HCT116 (cell line): ENCODE measurements at regions not wholly inside any gene's neighbourhood (a gene's known extent, or its start where the extent isn't known, plus 50 kb on each side); places are given as distances from the start of the nearest gene placed in this dataset.

Source experiments
- ELF1 ChIP-seq: IDR thresholded peaks from 2 replicates; pipeline ENCODE4 v1.6.1; 2012; ENCODE audit warnings: low read depth, borderline replicate concordance
- EZH2phosphoT487 ChIP-seq: fragments of 200-600 bp; IDR thresholded peaks from 2 replicates; pipeline ENCODE4 v1.6.1; 2018; ENCODE audit warnings: antibody characterized with exemption, borderline replicate concordance
- JUND ChIP-seq: IDR thresholded peaks from 2 replicates; pipeline ENCODE4 v1.6.1; 2012
- POLR2A ChIP-seq: IDR thresholded peaks from 2 replicates; pipeline ENCODE4 v1.7.0; 2011; ENCODE audit warnings: borderline replicate concordance; ENCODE audit not compliant: insufficient read depth, insufficient read length; ENCODE audit errors: extremely low read depth
- POLR2AphosphoS5 ChIP-seq: IDR thresholded peaks from 2 replicates; pipeline ENCODE4 v1.6.1; 2011; ENCODE audit warnings: mild to moderate bottlenecking, low read depth, low read length, moderate library complexity
- RAD21 ChIP-seq: IDR thresholded peaks from 2 replicates; pipeline ENCODE4 v1.6.1; 2012; ENCODE audit warnings: low read depth, mild to moderate bottlenecking
- SIN3A ChIP-seq: IDR thresholded peaks from 2 replicates; pipeline ENCODE4 v1.6.1; 2012; ENCODE audit warnings: low read depth
- SP1 ChIP-seq: IDR thresholded peaks from 2 replicates; pipeline ENCODE4 v1.6.1; 2012; ENCODE audit warnings: low read depth
- SRF ChIP-seq: IDR thresholded peaks from 2 replicates; pipeline ENCODE4 v1.6.1; 2012; ENCODE audit warnings: low read depth
- TF ChIP-seq, protein P1 (sequence below), 3 experiments: fragments of 200-600 bp in 1 of 3; sonication (generic) in 1 of 3; IDR thresholded peaks in 2 of 3; conservative IDR thresholded peaks in 1 of 3; 2 replicates each; pipeline ENCODE4 v1.5.1; 2012 to 2017; ENCODE audit warnings: low read depth in 2 of 3, low read length in 2 of 3, antibody characterized with exemption in 1 of 3, borderline replicate concordance in 1 of 3, control low read depth in 1 of 3, mild to moderate bottlenecking in 1 of 3, mixed read lengths in 1 of 3, mixed run types in 1 of 3, moderate library complexity in 1 of 3; ENCODE audit not compliant: insufficient read depth in 1 of 3
- TF ChIP-seq, protein P2 (sequence below): IDR thresholded peaks from 2 replicates; pipeline ENCODE4 v1.6.1; 2012
- TF ChIP-seq, protein P3 (sequence below): IDR thresholded peaks from 2 replicates; pipeline ENCODE4 v1.6.1; 2012; ENCODE audit warnings: low read depth
- TF ChIP-seq, protein P4 (sequence below): IDR thresholded peaks from 2 replicates; pipeline ENCODE4 v1.6.1; 2011; ENCODE audit warnings: mild to moderate bottlenecking, low read length, moderate library complexity; ENCODE audit not compliant: insufficient replicate concordance; ENCODE audit errors: extremely low read depth

DNA sequence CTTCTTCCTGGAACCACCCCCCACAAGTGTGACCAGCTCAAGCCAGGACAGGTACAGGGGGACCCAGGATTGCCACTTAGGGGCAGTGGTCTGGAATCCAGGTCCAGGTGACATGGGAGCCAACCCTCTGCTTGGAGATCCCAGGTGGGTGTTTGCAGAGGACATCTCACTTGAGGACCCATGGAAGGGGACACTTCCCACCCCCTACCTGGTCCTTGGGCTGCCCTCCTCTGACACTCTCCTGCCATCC is 145.5 kb downstream of the SEC14L1 start:
- TF ChIP-seq POLR2AphosphoS5 (no peak), EZH2phosphoT487 (no peak), ELF1 (no peak), JUND (no peak), POLR2A (no peak), RAD21 (no peak), SP1 (no peak), SRF (no peak), SIN3A (no peak)
- TF ChIP-seq, protein P1, sequence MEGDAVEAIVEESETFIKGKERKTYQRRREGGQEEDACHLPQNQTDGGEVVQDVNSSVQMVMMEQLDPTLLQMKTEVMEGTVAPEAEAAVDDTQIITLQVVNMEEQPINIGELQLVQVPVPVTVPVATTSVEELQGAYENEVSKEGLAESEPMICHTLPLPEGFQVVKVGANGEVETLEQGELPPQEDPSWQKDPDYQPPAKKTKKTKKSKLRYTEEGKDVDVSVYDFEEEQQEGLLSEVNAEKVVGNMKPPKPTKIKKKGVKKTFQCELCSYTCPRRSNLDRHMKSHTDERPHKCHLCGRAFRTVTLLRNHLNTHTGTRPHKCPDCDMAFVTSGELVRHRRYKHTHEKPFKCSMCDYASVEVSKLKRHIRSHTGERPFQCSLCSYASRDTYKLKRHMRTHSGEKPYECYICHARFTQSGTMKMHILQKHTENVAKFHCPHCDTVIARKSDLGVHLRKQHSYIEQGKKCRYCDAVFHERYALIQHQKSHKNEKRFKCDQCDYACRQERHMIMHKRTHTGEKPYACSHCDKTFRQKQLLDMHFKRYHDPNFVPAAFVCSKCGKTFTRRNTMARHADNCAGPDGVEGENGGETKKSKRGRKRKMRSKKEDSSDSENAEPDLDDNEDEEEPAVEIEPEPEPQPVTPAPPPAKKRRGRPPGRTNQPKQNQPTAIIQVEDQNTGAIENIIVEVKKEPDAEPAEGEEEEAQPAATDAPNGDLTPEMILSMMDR (IDR thresholded peaks at IDR 0.05 in 2 of 3, conservative IDR thresholded peaks at IDR 0.05 in 1 of 3; ENCODE audit: borderline replicate concordance in 1 of 3, insufficient read depth in 1 of 3, low read depth in 2 of 3, low read length in 2 of 3), result no peak
- TF ChIP-seq, protein P2, sequence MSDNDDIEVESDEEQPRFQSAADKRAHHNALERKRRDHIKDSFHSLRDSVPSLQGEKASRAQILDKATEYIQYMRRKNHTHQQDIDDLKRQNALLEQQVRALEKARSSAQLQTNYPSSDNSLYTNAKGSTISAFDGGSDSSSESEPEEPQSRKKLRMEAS, result no peak
- TF ChIP-seq, protein P3, sequence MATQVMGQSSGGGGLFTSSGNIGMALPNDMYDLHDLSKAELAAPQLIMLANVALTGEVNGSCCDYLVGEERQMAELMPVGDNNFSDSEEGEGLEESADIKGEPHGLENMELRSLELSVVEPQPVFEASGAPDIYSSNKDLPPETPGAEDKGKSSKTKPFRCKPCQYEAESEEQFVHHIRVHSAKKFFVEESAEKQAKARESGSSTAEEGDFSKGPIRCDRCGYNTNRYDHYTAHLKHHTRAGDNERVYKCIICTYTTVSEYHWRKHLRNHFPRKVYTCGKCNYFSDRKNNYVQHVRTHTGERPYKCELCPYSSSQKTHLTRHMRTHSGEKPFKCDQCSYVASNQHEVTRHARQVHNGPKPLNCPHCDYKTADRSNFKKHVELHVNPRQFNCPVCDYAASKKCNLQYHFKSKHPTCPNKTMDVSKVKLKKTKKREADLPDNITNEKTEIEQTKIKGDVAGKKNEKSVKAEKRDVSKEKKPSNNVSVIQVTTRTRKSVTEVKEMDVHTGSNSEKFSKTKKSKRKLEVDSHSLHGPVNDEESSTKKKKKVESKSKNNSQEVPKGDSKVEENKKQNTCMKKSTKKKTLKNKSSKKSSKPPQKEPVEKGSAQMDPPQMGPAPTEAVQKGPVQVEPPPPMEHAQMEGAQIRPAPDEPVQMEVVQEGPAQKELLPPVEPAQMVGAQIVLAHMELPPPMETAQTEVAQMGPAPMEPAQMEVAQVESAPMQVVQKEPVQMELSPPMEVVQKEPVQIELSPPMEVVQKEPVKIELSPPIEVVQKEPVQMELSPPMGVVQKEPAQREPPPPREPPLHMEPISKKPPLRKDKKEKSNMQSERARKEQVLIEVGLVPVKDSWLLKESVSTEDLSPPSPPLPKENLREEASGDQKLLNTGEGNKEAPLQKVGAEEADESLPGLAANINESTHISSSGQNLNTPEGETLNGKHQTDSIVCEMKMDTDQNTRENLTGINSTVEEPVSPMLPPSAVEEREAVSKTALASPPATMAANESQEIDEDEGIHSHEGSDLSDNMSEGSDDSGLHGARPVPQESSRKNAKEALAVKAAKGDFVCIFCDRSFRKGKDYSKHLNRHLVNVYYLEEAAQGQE, result no peak
- TF ChIP-seq, protein P4, sequence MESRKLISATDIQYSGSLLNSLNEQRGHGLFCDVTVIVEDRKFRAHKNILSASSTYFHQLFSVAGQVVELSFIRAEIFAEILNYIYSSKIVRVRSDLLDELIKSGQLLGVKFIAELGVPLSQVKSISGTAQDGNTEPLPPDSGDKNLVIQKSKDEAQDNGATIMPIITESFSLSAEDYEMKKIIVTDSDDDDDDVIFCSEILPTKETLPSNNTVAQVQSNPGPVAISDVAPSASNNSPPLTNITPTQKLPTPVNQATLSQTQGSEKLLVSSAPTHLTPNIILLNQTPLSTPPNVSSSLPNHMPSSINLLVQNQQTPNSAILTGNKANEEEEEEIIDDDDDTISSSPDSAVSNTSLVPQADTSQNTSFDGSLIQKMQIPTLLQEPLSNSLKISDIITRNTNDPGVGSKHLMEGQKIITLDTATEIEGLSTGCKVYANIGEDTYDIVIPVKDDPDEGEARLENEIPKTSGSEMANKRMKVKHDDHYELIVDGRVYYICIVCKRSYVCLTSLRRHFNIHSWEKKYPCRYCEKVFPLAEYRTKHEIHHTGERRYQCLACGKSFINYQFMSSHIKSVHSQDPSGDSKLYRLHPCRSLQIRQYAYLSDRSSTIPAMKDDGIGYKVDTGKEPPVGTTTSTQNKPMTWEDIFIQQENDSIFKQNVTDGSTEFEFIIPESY, result no peak
